OCI-LY3 (cell line): ENCODE measurements at regions not wholly inside any gene's neighbourhood (a gene's known extent, or its start where the extent isn't known, plus 50 kb on each side); places are given as distances from the start of the nearest gene placed in this dataset.

ENCODE experiments used
- EZH2phosphoT487 ChIP-seq: fragments of 200-600 bp; shearing (Covaris generic); IDR thresholded peaks from 2 replicates; pipeline ENCODE4 v1.6.1; 2018; ENCODE audit warnings: antibody characterized with exemption, mixed run types, low read depth
- TF ChIP-seq, protein P1 (sequence below): fragments of 200-600, 300-600 bp; sonication (generic); IDR thresholded peaks from 2 replicates; pipeline ENCODE4 v1.5.1; 2014; ENCODE audit warnings: antibody characterized with exemption, low read length, low read depth

DNA sequence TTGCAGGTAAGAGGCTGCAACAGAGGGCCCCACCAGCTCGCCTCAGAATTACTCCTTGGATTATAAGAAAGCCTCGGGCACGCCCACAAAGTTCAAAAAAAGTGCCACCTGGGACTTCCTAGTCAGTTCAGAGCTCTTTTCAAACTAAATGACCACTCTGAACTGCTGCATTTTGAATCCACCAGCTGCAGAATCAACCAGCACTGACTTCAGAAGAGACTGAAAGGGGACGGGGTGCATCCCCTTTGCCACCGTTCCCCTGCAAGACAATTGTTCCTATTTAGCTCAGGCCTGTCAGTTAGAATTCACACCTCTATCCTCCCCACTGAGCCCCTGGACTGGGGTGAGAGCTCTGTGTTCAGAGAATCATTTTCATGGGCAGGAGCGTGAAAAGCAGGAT lies 181.4 kb upstream of the GADL1 start:
- no peak for TF ChIP-seq EZH2phosphoT487
- TF ChIP-seq, protein P1, sequence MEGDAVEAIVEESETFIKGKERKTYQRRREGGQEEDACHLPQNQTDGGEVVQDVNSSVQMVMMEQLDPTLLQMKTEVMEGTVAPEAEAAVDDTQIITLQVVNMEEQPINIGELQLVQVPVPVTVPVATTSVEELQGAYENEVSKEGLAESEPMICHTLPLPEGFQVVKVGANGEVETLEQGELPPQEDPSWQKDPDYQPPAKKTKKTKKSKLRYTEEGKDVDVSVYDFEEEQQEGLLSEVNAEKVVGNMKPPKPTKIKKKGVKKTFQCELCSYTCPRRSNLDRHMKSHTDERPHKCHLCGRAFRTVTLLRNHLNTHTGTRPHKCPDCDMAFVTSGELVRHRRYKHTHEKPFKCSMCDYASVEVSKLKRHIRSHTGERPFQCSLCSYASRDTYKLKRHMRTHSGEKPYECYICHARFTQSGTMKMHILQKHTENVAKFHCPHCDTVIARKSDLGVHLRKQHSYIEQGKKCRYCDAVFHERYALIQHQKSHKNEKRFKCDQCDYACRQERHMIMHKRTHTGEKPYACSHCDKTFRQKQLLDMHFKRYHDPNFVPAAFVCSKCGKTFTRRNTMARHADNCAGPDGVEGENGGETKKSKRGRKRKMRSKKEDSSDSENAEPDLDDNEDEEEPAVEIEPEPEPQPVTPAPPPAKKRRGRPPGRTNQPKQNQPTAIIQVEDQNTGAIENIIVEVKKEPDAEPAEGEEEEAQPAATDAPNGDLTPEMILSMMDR = no peak
